Spleen (tissue), 11 donors: ENCODE measurements at regions not wholly inside any gene's neighbourhood (a gene's known extent, or its start where the extent isn't known, plus 50 kb on each side); places are given as distances from the start of the nearest gene placed in this dataset.

Experiments
- DNase-seq: peaks from one replicate; pipeline ENCODE4 v3.0.0-alpha.2; 2020
- H3K27ac ChIP-seq, 8 donors: fragments of 200-600 bp; sonication (generic) in 7 of 8; 1 replicate in 4 of 8; 2 replicates in 4 of 8; pipeline versions ENCODE4 v1.5.0 to v1.8.0; 2016 to 2021; ENCODE audit warnings: inconsistent platforms in 4 of 8, mild to moderate bottlenecking in 4 of 8, moderate library complexity in 1 of 8
- H3K27me3 ChIP-seq, 7 donors: fragments of 200-600 bp; sonication (generic) in 6 of 7; replicated peaks in 1 of 7; 1 replicate in 4 of 7; 2 replicates in 3 of 7; pipeline versions ENCODE4 v1.5.0 to v1.8.0; 2016 to 2021; ENCODE audit warnings: inconsistent platforms in 3 of 7, mild to moderate bottlenecking in 1 of 7
- H3K36me3 ChIP-seq, 6 donors: fragments of 200-600 bp; sonication (generic) in 5 of 6; 1 replicate in 4 of 6; 2 replicates in 2 of 6; pipeline versions ENCODE4 v1.5.0 to v1.8.0; 2016 to 2021; ENCODE audit warnings: inconsistent platforms in 2 of 6
- H3K4me1 ChIP-seq, 6 donors: fragments of 200-600 bp; sonication (generic) in 5 of 6; 1 replicate in 3 of 6; 2 replicates in 3 of 6; pipeline versions ENCODE4 v1.5.0 to v1.8.0; 2016 to 2021; ENCODE audit warnings: inconsistent platforms in 3 of 6
- H3K4me3 ChIP-seq, 8 donors: fragments of 200-600 bp; sonication (generic) in 7 of 8; 1 replicate in 4 of 8; 2 replicates in 4 of 8; pipeline versions ENCODE4 v1.5.0 to v1.8.0; 2016 to 2021; ENCODE audit warnings: inconsistent platforms in 4 of 8, mild to moderate bottlenecking in 4 of 8, moderate library complexity in 2 of 8
- H3K9me3 ChIP-seq, 8 donors: fragments of 200-600 bp; sonication (generic) in 7 of 8; 1 replicate in 4 of 8; 2 replicates in 4 of 8; pipeline versions ENCODE4 v1.5.0 to v1.8.0; 2016 to 2021; ENCODE audit warnings: inconsistent platforms in 4 of 8
- POLR2A ChIP-seq, 3 donors: fragments of 450-650 bp; IDR thresholded peaks; one replicate each; pipeline ENCODE4 v1.5.1; 2017; ENCODE audit warnings: antibody characterized with exemption in 3 of 3, mild to moderate bottlenecking in 1 of 3
- POLR2AphosphoS5 ChIP-seq, 3 donors: sonication (generic); formaldehyde crosslinking; IDR thresholded peaks; one replicate each; pipeline ENCODE4 v1.5.1; 2017; ENCODE audit warnings: antibody characterized with exemption in 3 of 3
- WGBS, 5 donors: extraction: QIAGEN DNeasy Blood & Tissue Kit in 3 of 5; methylation state at CpG; one replicate each; pipeline versions ENCODE4 v1.1.5 to v1.1.7; 2013 to 2018; 5-methylcytosine and 5-hydroxymethylcytosine counted together
- intact Hi-C: fragments of 100-400 bp; cut with DNase I; formaldehyde crosslinking; loops from one replicate; pipeline ENCODE4 v1.15.0; 2023; ENCODE audit warnings: low total_unique reads
- TF ChIP-seq, protein P1 (sequence below), 11 experiments: fragments of 200-600 bp in 7 of 11; fragments of 450-650 bp in 4 of 11; sonication (generic) in 4 of 11; IDR thresholded peaks in 8 of 11; conservative IDR thresholded peaks in 3 of 11; 1 replicate in 7 of 11; 2 replicates in 4 of 11; pipeline versions ENCODE4 v1.4.0 to v1.8.0; 2016 to 2021; ENCODE audit warnings: antibody characterized with exemption in 11 of 11, inconsistent platforms in 4 of 11, mild to moderate bottlenecking in 1 of 11
- donor health status: healthy with polysubstance abuse.
- donor health status: DM: no; HTN: no; CAD: no; lungs with moderate emphysema.
- donor health status: DM: no; HTN: no; CAD: no.
- donor health status: Bipolar disorder and iron deficiency.
- donor health status: healthy.
- donor health status: DM: no; HTN: no; CAD: no.
- donor health status: DM: yes; HTN: yes; CAD: no.

DNA sequence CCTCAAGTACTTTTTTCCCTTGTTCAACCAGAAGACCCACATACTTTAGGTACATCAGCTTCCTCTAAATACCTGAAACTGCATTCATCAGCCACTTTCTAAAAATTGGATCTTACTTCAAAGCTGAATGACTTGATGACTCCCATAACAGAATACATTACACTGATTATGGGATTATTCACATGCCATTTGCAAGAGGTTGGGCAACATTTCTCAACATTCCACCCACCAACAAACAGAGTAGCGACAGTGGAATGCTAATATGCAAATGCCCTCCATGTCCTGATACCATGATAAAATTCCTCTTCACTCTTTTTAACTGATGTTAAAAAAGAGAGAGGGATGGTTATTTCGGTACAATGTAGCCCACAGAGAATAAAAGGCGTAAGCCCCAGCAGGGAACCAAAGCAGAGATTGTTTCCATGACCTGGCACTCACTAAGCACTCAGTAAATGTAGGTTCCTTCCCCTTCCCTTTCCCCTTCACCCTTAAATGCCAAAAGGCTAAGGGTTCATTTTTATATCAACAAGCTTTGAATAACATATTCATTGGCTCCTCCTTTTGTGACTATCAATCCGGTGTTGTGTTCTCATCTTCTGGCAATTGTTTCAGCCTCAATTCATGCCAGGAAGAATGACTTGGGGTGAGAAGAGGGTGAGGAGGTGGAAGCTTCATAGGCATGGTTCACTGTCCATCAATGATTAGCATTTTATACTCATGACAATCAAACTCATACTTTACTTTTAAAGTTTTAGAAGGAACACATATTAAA is 317.2 kb downstream of the DHX15 start:
- no peak for DNase-seq
- Histone ChIP-seq H3K4me1 (no peaks in the 10 kb centered on the region), H3K36me3 (no peaks in the 10 kb centered on the region), H3K27ac (no peak overlapping the region), H3K9me3 (no peaks in the 10 kb centered on the region), H3K27me3 (no peaks in the 10 kb centered on the region), H3K4me3 (no peak overlapping the region)
- 72 to 87% (median 84%) methylated on average over 4 of the region's 4 CpGs for WGBS, 5 donors
- intact Hi-C loops = no loop called here
- no peak for TF ChIP-seq POLR2A (IDR thresholded peaks at IDR 0.05)
- TF ChIP-seq, protein P1, sequence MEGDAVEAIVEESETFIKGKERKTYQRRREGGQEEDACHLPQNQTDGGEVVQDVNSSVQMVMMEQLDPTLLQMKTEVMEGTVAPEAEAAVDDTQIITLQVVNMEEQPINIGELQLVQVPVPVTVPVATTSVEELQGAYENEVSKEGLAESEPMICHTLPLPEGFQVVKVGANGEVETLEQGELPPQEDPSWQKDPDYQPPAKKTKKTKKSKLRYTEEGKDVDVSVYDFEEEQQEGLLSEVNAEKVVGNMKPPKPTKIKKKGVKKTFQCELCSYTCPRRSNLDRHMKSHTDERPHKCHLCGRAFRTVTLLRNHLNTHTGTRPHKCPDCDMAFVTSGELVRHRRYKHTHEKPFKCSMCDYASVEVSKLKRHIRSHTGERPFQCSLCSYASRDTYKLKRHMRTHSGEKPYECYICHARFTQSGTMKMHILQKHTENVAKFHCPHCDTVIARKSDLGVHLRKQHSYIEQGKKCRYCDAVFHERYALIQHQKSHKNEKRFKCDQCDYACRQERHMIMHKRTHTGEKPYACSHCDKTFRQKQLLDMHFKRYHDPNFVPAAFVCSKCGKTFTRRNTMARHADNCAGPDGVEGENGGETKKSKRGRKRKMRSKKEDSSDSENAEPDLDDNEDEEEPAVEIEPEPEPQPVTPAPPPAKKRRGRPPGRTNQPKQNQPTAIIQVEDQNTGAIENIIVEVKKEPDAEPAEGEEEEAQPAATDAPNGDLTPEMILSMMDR (IDR thresholded peaks at IDR 0.05 in 8 of 11, conservative IDR thresholded peaks at IDR 0.05 in 3 of 11) = no peak
- no peak for TF ChIP-seq POLR2AphosphoS5 (IDR thresholded peaks at IDR 0.05)

DNA sequence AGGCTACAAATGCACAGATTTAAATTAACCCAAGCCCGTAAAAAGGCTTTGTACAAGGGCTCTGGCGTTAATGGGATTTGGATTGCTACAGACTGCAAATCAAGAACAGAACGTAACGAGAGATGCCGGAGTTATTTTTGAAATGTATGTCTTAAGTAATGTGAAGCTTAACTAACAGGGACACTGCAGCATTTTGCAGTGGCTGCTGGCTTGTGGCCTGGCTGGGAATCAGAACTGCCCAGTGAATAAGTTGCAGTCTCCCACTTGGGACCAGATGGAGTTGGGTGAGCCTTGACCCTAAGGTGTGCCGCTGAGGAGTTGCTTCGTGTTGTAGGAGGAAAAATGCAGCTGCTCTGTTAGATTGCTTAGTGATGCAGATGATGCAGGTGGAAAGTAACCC is 318.4 kb downstream of the DHX15 start:
- H3K27ac ChIP-seq = no peak overlapping the region
- no peaks in the 10 kb centered on the region for H3K27me3 ChIP-seq
- H3K36me3 ChIP-seq = no peaks in the 10 kb centered on the region
- H3K4me3 ChIP-seq = no peak overlapping the region
- WGBS, 5 donors = 81 to 88% (median 86%) methylated on average over 7 of the region's 7 CpGs
- intact Hi-C loops = no loop called here
- no peaks in the 10 kb centered on the region for H3K4me1 ChIP-seq
- DNase-seq = no peak
- TF ChIP-seq, protein P1 (IDR thresholded peaks at IDR 0.05 in 8 of 11, conservative IDR thresholded peaks at IDR 0.05 in 3 of 11) = no peak
- TF ChIP-seq POLR2AphosphoS5 (IDR thresholded peaks at IDR 0.05) = no peak
- no peak for TF ChIP-seq POLR2A (IDR thresholded peaks at IDR 0.05)
- H3K9me3 ChIP-seq = no peaks in the 10 kb centered on the region

DNA sequence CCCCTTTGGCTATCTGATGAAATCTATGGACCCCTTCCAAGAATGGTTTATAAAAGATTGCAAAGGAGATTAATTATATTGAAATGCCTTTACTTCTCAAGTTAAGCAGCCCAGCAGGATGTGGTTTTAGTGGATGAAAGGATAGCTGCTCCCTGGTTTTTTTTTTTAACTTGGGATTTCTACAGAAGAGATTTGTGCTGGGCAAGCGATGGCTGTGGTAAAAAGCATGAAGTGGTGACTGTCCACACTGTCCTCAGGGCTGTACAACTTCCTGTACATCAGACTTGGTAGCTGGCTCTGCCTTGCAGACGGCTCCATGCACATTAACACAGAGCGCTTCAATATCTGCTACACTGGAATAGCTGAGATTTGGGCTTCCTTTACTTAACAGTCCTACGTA is 321.7 kb downstream of the DHX15 start:
- WGBS, 5 donors = 58 to 62% (median 61%) methylated on average over 4 of the region's 4 CpGs

DNA sequence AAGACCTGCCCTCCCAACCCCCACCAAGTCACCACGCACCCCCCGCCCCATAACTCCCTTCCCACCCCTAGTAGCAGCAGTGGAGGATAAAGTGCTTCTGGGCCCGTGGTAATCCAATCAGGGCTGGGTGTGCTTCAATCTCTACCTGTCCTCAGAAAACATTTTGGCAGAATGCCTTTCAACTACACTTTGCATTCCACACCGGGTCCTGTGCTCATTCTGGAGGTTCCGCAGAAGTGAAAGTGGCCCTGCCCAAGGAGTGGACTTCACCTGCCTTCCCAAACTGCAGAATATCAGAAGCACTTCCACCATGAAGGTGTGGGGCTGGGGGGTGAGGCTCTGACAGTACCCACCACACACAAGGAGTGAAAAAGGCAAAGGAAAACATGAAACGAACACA is 322.3 kb downstream of the DHX15 start:
- H3K4me3 ChIP-seq = no peak overlapping the region
- 46 to 60% (median 54%) methylated on average over 6 of the region's 6 CpGs for WGBS, 5 donors
- intact Hi-C loops = no loop called here
- H3K36me3 ChIP-seq = no peaks in the 10 kb centered on the region
- H3K27ac ChIP-seq = no peak overlapping the region
- DNase-seq = no peak
- H3K27me3 ChIP-seq = no peaks in the 10 kb centered on the region
- H3K4me1 ChIP-seq = no peaks in the 10 kb centered on the region
- no peaks in the 10 kb centered on the region for H3K9me3 ChIP-seq
- TF ChIP-seq POLR2AphosphoS5 (IDR thresholded peaks at IDR 0.05) (no peak), POLR2A (IDR thresholded peaks at IDR 0.05) (no peak)
- TF ChIP-seq, protein P1 (IDR thresholded peaks at IDR 0.05 in 8 of 11, conservative IDR thresholded peaks at IDR 0.05 in 3 of 11) = no peak

More for the DNA sequence above, 321.7 kb downstream of the DHX15 start:
- Histone ChIP-seq H3K27ac (no peak overlapping the region), H3K36me3 (no peaks in the 10 kb centered on the region), H3K4me1 (no peaks in the 10 kb centered on the region), H3K9me3 (no peaks in the 10 kb centered on the region), H3K4me3 (no peak overlapping the region), H3K27me3 (no peaks in the 10 kb centered on the region)
- intact Hi-C loops = no loop called here
- TF ChIP-seq, protein P1 (IDR thresholded peaks at IDR 0.05 in 8 of 11, conservative IDR thresholded peaks at IDR 0.05 in 3 of 11) = no peak
- no peak for TF ChIP-seq POLR2A (IDR thresholded peaks at IDR 0.05)
- TF ChIP-seq POLR2AphosphoS5 (IDR thresholded peaks at IDR 0.05) = no peak
- no peak for DNase-seq
